Globus pallidus (tissue), 1 donor: ENCODE measurements at regions not wholly inside any gene's neighbourhood (a gene's known extent, or its start where the extent isn't known, plus 50 kb on each side); places are given as distances from the start of the nearest gene placed in this dataset.

Source experiments
- DNase-seq: peaks from one replicate; pipeline ENCODE4 v3.0.0-alpha.2; 2015; ENCODE audit warnings: low spot score

GRCh38 chr2:19748073-19748375, 153.8 kb downstream of the TTC32 start:
- no peak for DNase-seq

- no peak for DNase-seq
Observed at GRCh38 chr2:19747310-19748072, 154.3 kb downstream of the TTC32 start.

- DNase-seq: no peak
Observed at GRCh38 chr2:19746611-19747309, 155.0 kb downstream of the TTC32 start.

GRCh38 chr2:19746137-19746600, 155.6 kb downstream of the TTC32 start:
- no peak for DNase-seq

- no peak for DNase-seq
Observed at GRCh38 chr2:19745318-19746136, 156.3 kb downstream of the TTC32 start.

- no peak for DNase-seq
Observed at GRCh38 chr2:19744456-19745199, 157.2 kb downstream of the TTC32 start.

- no peak for DNase-seq
Observed at GRCh38 chr2:19743641-19744040, 158.1 kb downstream of the TTC32 start.

- DNase-seq: no peak
Observed at GRCh38 chr2:19742872-19743271, 158.9 kb downstream of the TTC32 start.

- DNase-seq: no peak
Observed at GRCh38 chr2:19739256-19739655, 162.5 kb downstream of the TTC32 start.

GRCh38 chr2:19738707-19739106, 163.1 kb downstream of the TTC32 start:
- DNase-seq: no peak

- DNase-seq: no peak
Observed at GRCh38 chr2:19736191-19736831, 165.5 kb downstream of the TTC32 start.

GRCh38 chr2:19733951-19734425, 167.8 kb downstream of the TTC32 start:
- DNase-seq: no peak

- DNase-seq: no peak
Observed at GRCh38 chr2:19733390-19733789, 168.4 kb downstream of the TTC32 start.

GRCh38 chr2:19732255-19732654, 169.5 kb downstream of the TTC32 start:
- DNase-seq: no peak

GRCh38 chr2:19731515-19731914, 170.3 kb downstream of the TTC32 start:
- no peak for DNase-seq

- DNase-seq: no peak
Observed at GRCh38 chr2:19731037-19731436, 170.7 kb downstream of the TTC32 start.

- no peak for DNase-seq
Observed at GRCh38 chr2:19728125-19728524, 173.7 kb downstream of the TTC32 start.

- DNase-seq: no peak
Observed at GRCh38 chr2:19725392-19725791, 176.4 kb downstream of the TTC32 start.

- DNase-seq: no peak
Observed at GRCh38 chr2:19723021-19723420, 178.8 kb downstream of the TTC32 start.

GRCh38 chr2:19722531-19722971, 179.2 kb downstream of the TTC32 start:
- no peak for DNase-seq

GRCh38 chr2:19720306-19720705, 181.5 kb downstream of the TTC32 start:
- DNase-seq: no peak
